HG03354 (cell line): ENCODE measurements at regions not wholly inside any gene's neighbourhood (a gene's known extent, or its start where the extent isn't known, plus 50 kb on each side); places are given as distances from the start of the nearest gene placed in this dataset.

Source experiments
- ATAC-seq: cut with Tn5 transposase; IDR thresholded peaks from one replicate; pipeline ENCODE4 v1.9.1; 2021; ENCODE audit warnings: mild to moderate bottlenecking; ENCODE audit not compliant: unreplicated experiment, poor library complexity, severe bottlenecking

- no peak for ATAC-seq
Measured at GRCh38 chr5:74161170-74161569, 479.4 kb downstream of the ENC1 start.

- no peak for ATAC-seq
Measured at GRCh38 chr5:74156728-74157383, 483.7 kb downstream of the ENC1 start.

DNA sequence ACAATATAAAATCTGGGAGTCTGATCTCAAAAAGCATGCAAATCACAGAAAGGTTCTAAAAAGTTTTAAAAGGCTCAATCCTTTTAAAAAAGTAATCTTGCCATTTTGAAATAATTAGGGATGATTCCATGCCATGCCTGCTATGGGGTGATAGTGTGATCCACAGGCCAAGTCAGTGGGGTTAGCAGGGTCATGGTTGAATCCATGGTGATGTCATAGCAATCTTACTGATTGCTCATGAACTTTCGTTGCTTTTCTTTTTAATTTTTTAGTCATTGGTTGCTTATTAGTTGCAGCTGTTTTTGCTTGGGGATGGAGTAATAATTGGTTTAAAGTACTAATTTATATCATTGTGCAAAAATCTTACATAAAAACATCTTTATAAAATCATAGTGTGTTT, 485.0 kb downstream of the ENC1 start:
- no peak for ATAC-seq

DNA sequence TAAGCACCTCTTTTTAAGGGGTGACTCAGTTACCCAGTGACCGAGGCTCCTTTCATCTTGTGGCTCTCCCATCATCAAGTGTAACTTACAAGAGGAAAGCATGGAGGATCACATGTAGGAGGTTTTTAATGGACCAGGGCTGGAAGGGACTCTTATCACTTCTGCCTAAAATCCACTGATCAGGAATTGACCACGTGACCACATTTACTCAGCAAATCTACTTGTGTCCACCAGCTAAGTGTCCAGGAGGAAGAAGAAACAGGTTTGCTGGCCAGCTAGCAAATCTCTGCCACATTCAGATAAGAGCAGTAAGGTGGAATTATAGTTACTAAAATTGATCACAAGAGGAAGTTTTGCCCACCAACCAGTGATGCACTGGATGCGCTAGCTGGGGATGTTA, 486.0 kb downstream of the ENC1 start:
- no peak for ATAC-seq

DNA sequence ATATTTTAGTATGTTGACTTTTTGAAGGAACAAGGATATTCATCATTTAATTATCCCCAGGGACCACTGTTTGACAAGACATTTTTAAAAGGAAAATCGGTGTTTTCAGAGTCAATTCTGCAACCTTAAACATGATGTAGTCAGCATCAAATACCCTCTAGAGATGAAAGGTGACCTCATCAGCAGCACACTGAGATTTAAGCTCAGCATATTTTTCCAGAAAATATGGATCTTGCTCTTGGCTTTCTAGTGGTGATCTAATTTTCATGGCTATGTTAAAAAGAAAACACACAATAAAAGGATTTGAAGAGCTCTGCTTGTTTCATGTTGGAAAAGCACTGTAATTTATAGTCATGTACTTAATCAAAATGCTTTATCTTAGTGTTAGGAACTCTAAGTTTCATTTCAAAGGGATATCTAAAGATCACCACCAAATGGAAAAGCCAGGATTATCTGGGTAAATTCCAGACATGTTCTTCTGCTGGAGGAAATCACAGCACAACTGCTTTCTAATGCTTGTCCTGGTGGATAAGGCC, 487.2 kb downstream of the ENC1 start:
- no peak for ATAC-seq

DNA sequence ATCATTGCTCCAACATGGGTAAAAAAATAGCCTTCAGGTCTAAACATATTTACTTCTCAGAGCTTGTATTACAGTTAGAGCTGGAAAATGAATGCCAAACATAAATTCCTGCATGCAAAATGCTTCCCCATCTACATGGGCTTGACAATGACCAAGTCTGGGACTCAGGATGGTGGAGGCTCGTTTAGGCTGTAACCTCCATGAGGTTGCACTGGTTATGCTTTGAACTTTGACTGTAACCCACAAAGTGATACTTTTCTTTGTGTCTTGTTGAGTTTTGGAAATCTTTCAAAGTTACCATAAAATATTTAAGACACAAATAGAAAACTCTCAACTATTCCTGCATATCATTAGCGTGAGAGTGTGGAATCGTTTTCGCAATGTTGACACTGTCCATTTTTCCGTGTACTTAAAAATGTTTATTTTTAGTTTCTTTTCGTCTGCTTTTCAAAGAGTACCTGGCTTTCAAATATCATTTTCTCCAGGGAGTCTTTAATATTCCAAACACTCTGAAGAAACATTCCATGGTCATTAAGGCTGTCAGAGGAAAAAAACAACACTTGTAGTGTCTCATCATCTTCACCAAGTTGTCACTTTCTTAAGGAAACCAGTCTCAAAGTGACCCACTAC, 487.8 kb downstream of the ENC1 start:
- no peak for ATAC-seq

DNA sequence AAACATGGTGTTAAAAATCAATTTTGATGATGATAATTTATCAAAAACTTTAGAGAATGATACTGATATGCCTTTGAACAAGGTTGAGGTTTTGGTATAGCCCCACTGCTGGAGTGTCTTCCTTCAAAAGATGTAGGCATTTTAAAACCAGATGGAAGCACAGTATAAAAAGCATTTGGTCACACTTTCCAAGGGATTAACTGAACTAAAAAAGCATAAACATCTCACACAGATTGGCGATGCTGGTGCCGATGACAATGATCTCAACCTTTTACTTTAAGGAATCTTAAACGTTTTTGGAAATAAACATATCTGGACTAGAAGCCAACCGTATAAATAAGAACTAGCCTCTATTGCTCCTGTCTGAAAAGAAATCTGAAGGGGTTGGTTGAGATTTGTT, 488.4 kb downstream of the ENC1 start:
- no peak for ATAC-seq

GRCh38 chr5:74149395-74149794, 491.1 kb downstream of the ENC1 start:
- no peak for ATAC-seq

- no peak for ATAC-seq
Measured at GRCh38 chr5:74148321-74148720, 492.2 kb downstream of the ENC1 start.

- no peak for ATAC-seq
Measured at GRCh38 chr5:74146796-74147195, 493.7 kb downstream of the ENC1 start.

DNA sequence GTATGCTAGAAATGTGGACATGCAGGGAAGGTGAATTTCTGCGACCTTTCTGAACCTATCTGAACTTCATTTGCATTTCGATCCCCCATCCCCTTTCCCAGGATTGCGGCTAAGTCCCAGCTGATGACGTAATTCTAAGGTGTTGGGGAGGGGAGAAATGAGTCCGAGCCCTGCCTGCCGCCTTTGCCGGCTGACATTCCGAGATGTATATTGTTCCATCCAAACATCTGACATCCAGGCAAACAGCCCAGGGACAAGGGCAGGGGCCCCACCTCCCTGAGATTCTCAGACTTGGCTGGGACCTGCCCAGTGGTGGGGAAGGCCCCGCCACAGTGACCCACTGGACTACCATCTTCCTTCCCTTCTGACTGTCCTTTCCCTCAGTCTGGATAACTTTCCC, 494.6 kb downstream of the ENC1 start:
- ATAC-seq = no peak

GRCh38 chr5:74143721-74144330, 496.7 kb downstream of the ENC1 start:
- no peak for ATAC-seq

- ATAC-seq = no peak
Measured at GRCh38 chr5:74143151-74143550, 497.4 kb downstream of the ENC1 start.

DNA sequence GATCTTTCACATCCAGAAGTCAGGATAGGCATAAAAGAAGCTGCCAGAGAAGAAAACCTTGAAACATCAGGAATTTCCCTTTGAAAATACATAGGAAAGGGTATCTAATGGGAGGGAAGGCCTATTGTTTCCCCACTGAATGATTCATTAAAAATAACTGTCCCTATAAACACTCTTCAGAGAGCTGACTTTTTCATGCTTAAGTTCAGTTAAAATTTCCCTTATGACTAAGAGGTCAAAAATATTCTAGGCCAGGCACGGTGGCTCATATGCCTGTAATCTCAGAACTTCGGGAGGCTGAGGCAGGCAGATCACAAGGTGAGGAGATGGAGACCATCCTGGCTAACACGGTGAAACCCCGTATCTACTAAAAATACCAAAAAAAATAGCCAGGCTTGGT, 499.5 kb downstream of the ENC1 start:
- no peak for ATAC-seq

DNA sequence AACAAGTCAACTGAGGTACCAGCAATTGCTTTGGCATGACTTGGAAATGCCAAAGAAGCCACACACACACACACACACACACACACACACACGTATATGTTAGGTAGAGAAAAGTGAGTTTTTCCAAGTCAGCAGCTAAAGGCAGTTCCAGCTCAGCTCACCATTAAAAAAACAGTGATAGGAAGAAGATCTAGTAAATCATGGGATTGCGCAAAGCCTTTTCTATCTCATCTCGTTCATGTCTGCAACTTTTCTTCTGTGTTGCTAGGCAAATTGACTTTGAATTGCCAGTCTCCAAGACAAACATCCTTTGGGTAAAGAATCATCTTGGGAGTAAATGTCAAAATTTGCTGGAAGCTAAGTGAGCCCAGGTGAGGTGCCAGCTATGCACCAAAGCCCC, 500.1 kb downstream of the ENC1 start:
- no peak for ATAC-seq

GRCh38 chr5:74139589-74139988, 500.9 kb downstream of the ENC1 start:
- ATAC-seq = no peak

- no peak for ATAC-seq
Measured at GRCh38 chr5:74138721-74139120, 501.8 kb downstream of the ENC1 start.

- ATAC-seq = no peak
Measured at GRCh38 chr5:74136276-74136825, 504.2 kb downstream of the ENC1 start.

- no peak for ATAC-seq
Measured at GRCh38 chr5:74135033-74135432, 505.5 kb downstream of the ENC1 start.

- no peak for ATAC-seq
Measured at GRCh38 chr5:74132485-74132884, 506.5 kb downstream of the ARHGEF28 start.

DNA sequence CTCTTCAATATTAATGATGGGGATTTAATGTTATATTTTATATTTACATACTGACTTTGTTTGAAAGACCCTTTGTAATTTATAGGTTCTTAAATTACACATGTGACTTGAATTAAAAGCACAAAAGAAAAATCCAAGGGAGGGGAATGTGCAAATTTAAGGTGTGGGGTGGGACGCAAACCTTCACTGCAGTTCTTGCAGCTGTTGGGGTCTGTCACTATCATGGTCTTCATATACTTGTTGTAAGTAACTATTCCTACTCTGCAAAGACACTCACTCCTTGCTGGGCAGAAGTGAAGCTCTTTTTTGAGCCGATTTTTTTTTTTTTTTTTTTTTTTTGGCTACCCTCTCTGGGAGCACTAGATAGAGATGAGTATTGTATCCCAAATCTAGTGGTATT, 505.3 kb downstream of the ARHGEF28 start:
- ATAC-seq = no peak
